ENCODE measurements at regions not wholly inside any gene's neighbourhood (a gene's known extent, or its start where the extent isn't known, plus 50 kb on each side); places are given as distances from the start of the nearest gene placed in this dataset.
"Not testable (repeated sequence)": the region's sequence is repeated elsewhere in the genome, so short reads cannot be mapped to it uniquely, and the experiment has no call there.

DNA sequence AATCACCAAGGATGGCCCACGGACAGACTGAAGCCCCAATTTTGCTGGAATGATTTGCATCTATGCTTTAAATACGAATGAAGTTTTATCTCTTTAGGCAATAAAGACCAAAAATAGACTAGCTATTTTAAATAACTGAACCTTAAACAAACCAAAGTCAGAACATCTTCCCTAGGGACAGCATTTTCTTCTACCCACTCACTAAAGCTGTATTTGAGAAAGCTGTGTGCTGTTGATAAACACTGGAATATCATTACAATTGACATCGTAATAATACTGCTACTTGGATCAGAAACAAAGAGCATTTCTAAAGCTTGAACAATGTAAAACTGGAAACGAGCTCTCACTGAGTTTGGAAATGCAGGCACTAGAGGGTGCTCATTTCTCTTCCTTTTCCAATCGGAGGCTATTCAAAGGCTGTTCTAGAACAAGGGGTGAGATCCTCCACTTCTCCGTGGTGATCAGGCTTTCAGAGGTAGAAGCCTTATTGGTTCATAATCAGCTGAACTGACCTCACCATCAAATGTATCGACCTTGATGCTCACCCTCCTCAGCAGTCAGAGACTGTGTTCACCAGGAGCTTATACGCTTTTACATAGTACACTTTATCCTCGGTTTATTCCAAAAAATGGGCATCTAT, 225.3 kb upstream of the PRSS1 start:
- Histone ChIP-seq H3K36me3 (ENCODE audit: low read depth, missing control alignments) (no peaks in the 10 kb centered on the region), H3K27me3 (no peaks in the 10 kb centered on the region), H3K4me1 (no peaks in the 10 kb centered on the region), H3K4me3 (no peak overlapping the region), H3K9me3 (no peaks in the 10 kb centered on the region), H3K27ac (no peak overlapping the region)
- TF ChIP-seq, protein P1, sequence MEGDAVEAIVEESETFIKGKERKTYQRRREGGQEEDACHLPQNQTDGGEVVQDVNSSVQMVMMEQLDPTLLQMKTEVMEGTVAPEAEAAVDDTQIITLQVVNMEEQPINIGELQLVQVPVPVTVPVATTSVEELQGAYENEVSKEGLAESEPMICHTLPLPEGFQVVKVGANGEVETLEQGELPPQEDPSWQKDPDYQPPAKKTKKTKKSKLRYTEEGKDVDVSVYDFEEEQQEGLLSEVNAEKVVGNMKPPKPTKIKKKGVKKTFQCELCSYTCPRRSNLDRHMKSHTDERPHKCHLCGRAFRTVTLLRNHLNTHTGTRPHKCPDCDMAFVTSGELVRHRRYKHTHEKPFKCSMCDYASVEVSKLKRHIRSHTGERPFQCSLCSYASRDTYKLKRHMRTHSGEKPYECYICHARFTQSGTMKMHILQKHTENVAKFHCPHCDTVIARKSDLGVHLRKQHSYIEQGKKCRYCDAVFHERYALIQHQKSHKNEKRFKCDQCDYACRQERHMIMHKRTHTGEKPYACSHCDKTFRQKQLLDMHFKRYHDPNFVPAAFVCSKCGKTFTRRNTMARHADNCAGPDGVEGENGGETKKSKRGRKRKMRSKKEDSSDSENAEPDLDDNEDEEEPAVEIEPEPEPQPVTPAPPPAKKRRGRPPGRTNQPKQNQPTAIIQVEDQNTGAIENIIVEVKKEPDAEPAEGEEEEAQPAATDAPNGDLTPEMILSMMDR (IDR thresholded peaks at IDR 0.05): no peak
- no peak for TF ChIP-seq POLR2A (IDR thresholded peaks at IDR 0.05)
- no peak for DNase-seq
- WGBS, 2 donors: 50 to 63% methylated on average over 9 of the region's 9 CpGs
- intact Hi-C loops (cut with DNase I; ENCODE audit: low total_unique reads): no loop called here

DNA sequence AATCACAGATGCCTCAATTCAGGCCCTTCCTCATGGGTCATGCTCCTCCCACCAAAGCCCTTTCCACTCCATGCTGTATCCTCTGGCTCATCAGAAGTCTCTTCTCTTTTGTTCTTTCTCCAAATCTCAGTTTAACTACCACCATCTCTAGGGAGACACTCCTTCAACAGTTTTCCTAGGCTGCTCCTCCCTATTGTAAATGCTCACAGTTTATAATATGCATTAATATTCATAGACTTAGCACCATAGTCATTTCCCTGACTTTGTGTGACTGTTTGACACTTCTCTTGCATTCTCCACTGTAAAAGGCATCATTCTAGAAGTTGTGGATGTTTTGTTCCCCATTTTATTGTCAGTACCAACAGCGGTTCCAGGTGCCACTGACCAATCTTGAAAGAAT, 226.5 kb upstream of the PRSS1 start:
- TF ChIP-seq POLR2A (IDR thresholded peaks at IDR 0.05): no peak
- TF ChIP-seq, protein P1 (IDR thresholded peaks at IDR 0.05): no peak
- Histone ChIP-seq H3K27ac (no peak overlapping the region), H3K27me3 (no peaks in the 10 kb centered on the region)

DNA sequence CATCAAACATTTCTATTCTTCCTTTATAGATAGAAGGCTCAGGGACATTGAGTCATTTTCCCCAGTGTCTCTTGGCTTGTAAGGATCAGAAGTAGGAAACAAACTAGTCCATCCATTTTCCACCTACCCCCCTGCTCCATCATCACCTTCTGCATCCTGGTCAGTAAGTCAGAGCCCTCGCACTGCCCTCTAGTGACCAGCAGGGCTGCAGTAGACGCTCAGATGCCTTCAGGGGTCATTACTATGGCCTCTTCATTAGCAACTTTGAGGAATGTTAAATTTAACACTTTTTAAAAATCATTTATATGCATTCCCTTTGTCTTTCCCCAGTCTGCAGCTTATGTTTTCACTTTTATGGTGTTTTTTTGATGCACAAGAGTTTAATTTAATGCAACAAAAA, 228.4 kb upstream of the PRSS1 start:
- H3K4me1 ChIP-seq; H3K36me3 ChIP-seq (ENCODE audit: low read depth, missing control alignments); H3K9me3 ChIP-seq; H3K27ac ChIP-seq; H3K4me3 ChIP-seq; DNase-seq; intact Hi-C loops (cut with DNase I; ENCODE audit: low total_unique reads); H3K27me3 ChIP-seq: not testable (repeated sequence)
- WGBS, 2 donors: 51 to 56% methylated on average over 2 of the region's 2 CpGs
- TF ChIP-seq, protein P1 (IDR thresholded peaks at IDR 0.05): peak in 1 of 3 experiments; percentile 15

More for the DNA sequence above, 226.5 kb upstream of the PRSS1 start:
- DNase-seq: no peak
- Histone ChIP-seq H3K4me3 (no peak overlapping the region), H3K36me3 (ENCODE audit: low read depth, missing control alignments) (no peaks in the 10 kb centered on the region), H3K9me3 (no peaks in the 10 kb centered on the region), H3K4me1 (no peaks in the 10 kb centered on the region)
- intact Hi-C loops (cut with DNase I; ENCODE audit: low total_unique reads): no loop called here
- WGBS, 2 donors: 89 to 97% methylated on average over 1 of the region's 1 CpG

DNA sequence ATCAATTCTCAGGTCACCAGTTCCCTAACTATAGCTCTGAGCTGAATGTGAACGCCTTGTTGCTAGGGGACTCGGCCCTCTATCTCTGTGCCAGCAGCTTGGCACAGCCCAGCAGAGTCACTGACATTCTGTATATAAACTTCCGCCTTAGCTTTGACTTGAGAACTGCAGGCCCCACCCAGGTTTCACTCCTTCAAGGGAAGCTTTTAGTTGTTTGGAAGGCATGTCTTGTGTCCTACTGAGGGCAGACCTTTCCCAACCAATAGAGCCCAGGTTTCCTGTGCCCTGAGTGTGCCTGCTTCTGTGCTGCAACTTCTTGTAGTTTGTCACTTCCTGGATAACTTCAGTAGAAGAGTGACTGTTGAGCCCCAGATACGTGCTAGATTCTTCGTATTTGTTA, 228.8 kb upstream of the PRSS1 start:
- 86 to 87% methylated on average over 5 of the region's 5 CpGs for WGBS, 2 donors
- H3K27me3 ChIP-seq; H3K27ac ChIP-seq; H3K4me1 ChIP-seq; H3K36me3 ChIP-seq (ENCODE audit: low read depth, missing control alignments); H3K9me3 ChIP-seq; H3K4me3 ChIP-seq; DNase-seq; intact Hi-C loops (cut with DNase I; ENCODE audit: low total_unique reads): not testable (repeated sequence)

DNA sequence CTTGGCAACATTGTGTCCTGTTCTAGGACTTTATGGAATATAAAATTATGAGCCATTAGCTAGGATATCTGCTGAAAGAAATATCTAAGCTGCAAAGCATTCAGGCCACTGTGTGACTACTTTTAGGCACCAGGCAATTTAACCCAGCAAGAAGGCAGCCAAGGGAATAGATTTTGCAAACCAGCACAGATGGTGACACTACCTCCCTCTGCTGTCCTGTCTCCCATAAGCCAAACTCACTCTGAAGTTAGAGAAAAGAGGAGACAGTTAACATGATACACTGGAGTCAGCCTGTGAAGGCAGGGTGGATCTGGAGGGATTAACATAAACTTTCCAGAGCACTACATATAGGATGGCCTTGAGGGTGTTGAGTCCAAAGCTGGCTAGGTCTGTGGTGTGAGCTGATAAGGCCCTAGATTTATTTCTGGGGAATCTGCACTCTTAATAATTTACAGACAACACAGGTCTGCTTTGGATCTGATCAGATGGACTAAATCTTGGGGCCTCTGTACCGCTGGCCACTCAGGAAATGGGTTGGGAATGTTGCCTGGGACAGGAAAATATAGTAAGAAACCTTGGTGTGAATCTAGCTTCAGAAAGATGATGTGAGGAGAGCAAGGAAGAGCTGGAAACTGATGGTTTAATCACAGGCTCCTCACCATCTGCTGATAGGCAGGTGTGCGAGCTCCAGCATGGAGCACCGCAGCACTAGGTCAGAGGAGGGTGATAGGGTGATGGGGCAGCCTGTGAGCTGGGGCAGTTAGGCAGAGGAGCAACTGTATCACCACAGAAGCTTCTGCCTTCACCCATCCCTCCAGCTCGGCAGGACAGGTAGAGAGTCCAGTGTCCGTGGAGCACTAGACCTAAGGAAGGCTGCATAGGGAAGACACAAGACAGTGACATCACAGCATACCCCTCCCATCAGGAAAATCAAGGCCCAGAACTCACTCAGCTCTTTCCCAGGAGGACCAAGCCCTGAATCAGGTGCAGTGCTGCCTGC, 229.9 kb upstream of the PRSS1 start:
- H3K9me3 ChIP-seq: no peaks in the 10 kb centered on the region
- H3K4me1 ChIP-seq: peaks cover 5% of the 10 kb centered on the region
- H3K27ac ChIP-seq: no peak overlapping the region
- H3K4me3 ChIP-seq: no peak overlapping the region
- DNase-seq: no peak
- no peaks in the 10 kb centered on the region for H3K36me3 ChIP-seq (ENCODE audit: low read depth, missing control alignments)
- 63 to 78% methylated on average over 5 of the region's 5 CpGs for WGBS, 2 donors
- intact Hi-C loops (cut with DNase I; ENCODE audit: low total_unique reads): no loop called here
- TF ChIP-seq, protein P1 (IDR thresholded peaks at IDR 0.05): no peak
- TF ChIP-seq POLR2A (IDR thresholded peaks at IDR 0.05): no peak
- no peaks in the 10 kb centered on the region for H3K27me3 ChIP-seq

All from testis (tissue), 2 donors.